B cell (primary cell): ENCODE measurements at regions not wholly inside any gene's neighbourhood (a gene's known extent, or its start where the extent isn't known, plus 50 kb on each side); places are given as distances from the start of the nearest gene placed in this dataset.

Experiments used
- ATAC-seq: fragments of 200-7000 bp; cut with Tn5 transposase; one replicate; pipeline ENCODE4 v1.10.0; 2021; ENCODE audit warnings: low read depth, mild to moderate bottlenecking, moderate number of reproducible peaks, moderate library complexity
- CTCF ChIA-PET: fragments of 350-600 bp; sonication (Branson Sonifier 250); formaldehyde crosslinking; loops from one replicate; lab custom pipeline; 2021; ENCODE audit warnings: antibody characterized with exemption, inconsistent platforms; lab: Charles Lee
- POLR2A ChIA-PET: fragments of 350-600 bp; sonication (Branson Sonifier 250); formaldehyde crosslinking; loops from one replicate; lab custom pipeline; 2021; ENCODE audit warnings: antibody characterized with exemption; lab: Charles Lee
- DNase-seq: peaks from one replicate; pipeline ENCODE4 v3.0.0; 2013
- H2AFZ ChIP-seq: 2 replicates; pipeline ENCODE4 v1.6.1; 2012; ENCODE audit warnings: mild to moderate bottlenecking, low read depth, low read length; ENCODE audit not compliant: insufficient read depth, poor library complexity, severe bottlenecking
- H3K27ac ChIP-seq, 2 donors: 1 replicate in 1 of 2; 2 replicates in 1 of 2; pipeline ENCODE4 v1.5.1; 2012 to 2013; ENCODE audit warnings: low read length in 2 of 2, mild to moderate bottlenecking in 2 of 2, moderate library complexity in 1 of 2
- H3K27me3 ChIP-seq, 4 experiments: fragments of 200-600 bp in 1 of 4; sonication (generic) in 1 of 4; replicated peaks in 1 of 4; 1 replicate in 2 of 4; 2 replicates in 2 of 4; pipeline versions ENCODE4 v1.6.1 to v1.7.0; 2013 to 2016; ENCODE audit warnings: low read length in 3 of 4, mild to moderate bottlenecking in 2 of 4, mixed read lengths in 1 of 4, moderate library complexity in 1 of 4; ENCODE audit not compliant: insufficient read depth in 4 of 4, control insufficient read depth in 3 of 4; ENCODE audit errors: control extremely low read depth in 1 of 4
- H3K36me3 ChIP-seq, 2 experiments: replicated peaks in 1 of 2; 1 replicate in 1 of 2; 2 replicates in 1 of 2; pipeline versions ENCODE4 v1.6.1 to v1.7.1; 2013; ENCODE audit warnings: low read length in 1 of 2; ENCODE audit not compliant: insufficient read depth in 2 of 2, control insufficient read depth in 1 of 2; ENCODE audit errors: control extremely low read depth in 1 of 2, extremely low read depth in 1 of 2
- H3K4me1 ChIP-seq, 2 donors: fragments of 200-600 bp in 1 of 2; sonication (generic) in 1 of 2; 1 replicate in 1 of 2; 2 replicates in 1 of 2; pipeline versions ENCODE4 v1.5.1 to v1.6.1; 2013 to 2017; ENCODE audit warnings: low read length in 2 of 2; ENCODE audit not compliant: control insufficient read depth in 2 of 2, insufficient read depth in 2 of 2
- H3K4me2 ChIP-seq: replicated peaks from 2 replicates; pipeline ENCODE3; 2012; ENCODE audit warnings: mild to moderate bottlenecking, low read depth, low read length; ENCODE audit not compliant: poor library complexity, severe bottlenecking
- H3K4me3 ChIP-seq, 5 experiments: fragments of 200-600 bp in 1 of 5; sonication (generic) in 1 of 5; 1 replicate in 3 of 5; 2 replicates in 2 of 5; pipeline versions ENCODE4 v1.5.1 to v1.7.0; 2011 to 2016; ENCODE audit warnings: low read length in 4 of 5, mild to moderate bottlenecking in 4 of 5, low read depth in 2 of 5, control low read depth in 1 of 5, moderate library complexity in 1 of 5; ENCODE audit not compliant: insufficient read depth in 1 of 5; ENCODE audit errors: control extremely low read depth in 1 of 5, extremely low read depth in 1 of 5
- H3K79me2 ChIP-seq: fragments of 200-600 bp; sonication (generic); one replicate; pipeline ENCODE4 v1.6.0; 2016; ENCODE audit warnings: low read length; ENCODE audit not compliant: control insufficient read depth, insufficient read depth
- H3K9ac ChIP-seq: fragments of 200-600 bp; sonication (generic); 2 replicates; pipeline ENCODE4 v1.6.1; 2017; ENCODE audit warnings: mild to moderate bottlenecking, low read length, moderate library complexity
- H3K9me3 ChIP-seq, 3 donors: one replicate each; pipeline versions ENCODE4 v1.6.1 to v1.7.1; 2013; ENCODE audit warnings: low read length in 2 of 3; ENCODE audit not compliant: control insufficient read depth in 2 of 3, insufficient read depth in 1 of 3; ENCODE audit errors: control extremely low read depth in 1 of 3
- H4K20me1 ChIP-seq: 2 replicates; pipeline ENCODE4 v1.6.0; 2012; ENCODE audit warnings: mild to moderate bottlenecking, low read length; ENCODE audit not compliant: insufficient read depth, control insufficient read depth, poor library complexity, severe bottlenecking
- H3K27ac Mint-ChIP-seq: one replicate; pipeline ENCODE4 v1.8.0; 2021; ENCODE audit warnings: mixed read lengths
- H3K27me3 Mint-ChIP-seq: one replicate; pipeline ENCODE4 v1.8.0; 2021; ENCODE audit warnings: mixed read lengths
- H3K4me1 Mint-ChIP-seq: one replicate; pipeline ENCODE4 v1.8.0; 2021; ENCODE audit warnings: mixed read lengths
- H3K4me3 Mint-ChIP-seq: one replicate; pipeline ENCODE4 v1.8.0; 2021; ENCODE audit warnings: mixed read lengths
- H3K9me3 Mint-ChIP-seq: one replicate; pipeline ENCODE4 v1.8.0; 2022; ENCODE audit warnings: mixed read lengths; ENCODE audit not compliant: insufficient read depth
- EZH2 ChIP-seq: IDR thresholded peaks from 2 replicates; pipeline ENCODE4 v1.6.1; 2012; ENCODE audit warnings: borderline replicate concordance, low read depth, mild to moderate bottlenecking, moderate library complexity, low read length; ENCODE audit not compliant: insufficient read depth, poor library complexity, severe bottlenecking
- WGBS: methylation state at CpG from one replicate; pipeline ENCODE4 v1.1.5; 2013; ENCODE audit warnings: missing lambda C conversion rate; ENCODE audit not compliant: insufficient coverage; 5-methylcytosine and 5-hydroxymethylcytosine counted together
- intact Hi-C: fragments of 100-400 bp; cut with micrococcal nuclease; formaldehyde crosslinking; loops from one replicate; pipeline ENCODE4 v1.10.0; 2022
- TF ChIP-seq, protein P1 (sequence below): fragments of 200-600 bp; IDR thresholded peaks from one replicate; pipeline ENCODE4 v1.8.0; 2022; ENCODE audit warnings: antibody characterized with exemption, mild to moderate bottlenecking

DNA sequence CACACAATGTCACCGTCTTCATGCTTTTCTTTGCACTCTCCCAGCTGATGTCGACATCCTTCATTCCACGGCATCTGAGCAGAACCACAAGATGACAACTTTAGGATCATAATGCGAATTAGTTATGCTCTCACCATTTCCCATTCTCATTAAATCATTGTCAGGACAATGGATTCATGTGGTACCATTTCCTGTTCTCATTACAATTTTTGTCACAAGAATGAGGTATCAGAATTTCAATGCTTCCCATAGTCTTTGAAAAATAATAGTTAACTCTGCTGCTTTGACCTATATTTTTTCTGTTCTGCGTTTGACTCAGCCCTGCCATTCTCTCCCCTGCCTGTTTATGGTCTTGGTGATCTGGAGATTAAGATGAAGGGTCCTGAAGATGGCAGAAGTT lies 175.7 kb upstream of the MDFIC2 start:
- ChIA-PET CTCF (no interaction called here), POLR2A (no interaction called here)
- H3K27ac ChIP-seq, result no peak overlapping the region
- no peak overlapping the region for H3K27ac Mint-ChIP-seq
- H3K4me3 ChIP-seq, result no peak overlapping the region
- DNase-seq (no peak), ATAC-seq (no peak)
- 80% methylated on average over 4 of the region's 5 CpGs for WGBS
- no peak overlapping the region for H3K9ac ChIP-seq
- H3K4me1 Mint-ChIP-seq, result no peaks in the 10 kb centered on the region
- H3K79me2 ChIP-seq, result no peaks in the 10 kb centered on the region
- H2AFZ ChIP-seq, result no peak overlapping the region
- H3K9me3 ChIP-seq, result no peaks in the 10 kb centered on the region
- no peaks in the 10 kb centered on the region for H3K9me3 Mint-ChIP-seq
- H3K4me1 ChIP-seq, result no peaks in the 10 kb centered on the region
- no peaks in the 10 kb centered on the region for H3K36me3 ChIP-seq
- no peak overlapping the region for H3K4me3 Mint-ChIP-seq
- intact Hi-C loops, result no loop called here
- H3K27me3 ChIP-seq, result no peaks in the 10 kb centered on the region
- no peaks in the 10 kb centered on the region for H4K20me1 ChIP-seq
- H3K4me2 ChIP-seq, result no peak overlapping the region
- TF ChIP-seq EZH2, result no peak
- TF ChIP-seq, protein P1, sequence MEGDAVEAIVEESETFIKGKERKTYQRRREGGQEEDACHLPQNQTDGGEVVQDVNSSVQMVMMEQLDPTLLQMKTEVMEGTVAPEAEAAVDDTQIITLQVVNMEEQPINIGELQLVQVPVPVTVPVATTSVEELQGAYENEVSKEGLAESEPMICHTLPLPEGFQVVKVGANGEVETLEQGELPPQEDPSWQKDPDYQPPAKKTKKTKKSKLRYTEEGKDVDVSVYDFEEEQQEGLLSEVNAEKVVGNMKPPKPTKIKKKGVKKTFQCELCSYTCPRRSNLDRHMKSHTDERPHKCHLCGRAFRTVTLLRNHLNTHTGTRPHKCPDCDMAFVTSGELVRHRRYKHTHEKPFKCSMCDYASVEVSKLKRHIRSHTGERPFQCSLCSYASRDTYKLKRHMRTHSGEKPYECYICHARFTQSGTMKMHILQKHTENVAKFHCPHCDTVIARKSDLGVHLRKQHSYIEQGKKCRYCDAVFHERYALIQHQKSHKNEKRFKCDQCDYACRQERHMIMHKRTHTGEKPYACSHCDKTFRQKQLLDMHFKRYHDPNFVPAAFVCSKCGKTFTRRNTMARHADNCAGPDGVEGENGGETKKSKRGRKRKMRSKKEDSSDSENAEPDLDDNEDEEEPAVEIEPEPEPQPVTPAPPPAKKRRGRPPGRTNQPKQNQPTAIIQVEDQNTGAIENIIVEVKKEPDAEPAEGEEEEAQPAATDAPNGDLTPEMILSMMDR, result no peak
- no peaks in the 10 kb centered on the region for H3K27me3 Mint-ChIP-seq

DNA sequence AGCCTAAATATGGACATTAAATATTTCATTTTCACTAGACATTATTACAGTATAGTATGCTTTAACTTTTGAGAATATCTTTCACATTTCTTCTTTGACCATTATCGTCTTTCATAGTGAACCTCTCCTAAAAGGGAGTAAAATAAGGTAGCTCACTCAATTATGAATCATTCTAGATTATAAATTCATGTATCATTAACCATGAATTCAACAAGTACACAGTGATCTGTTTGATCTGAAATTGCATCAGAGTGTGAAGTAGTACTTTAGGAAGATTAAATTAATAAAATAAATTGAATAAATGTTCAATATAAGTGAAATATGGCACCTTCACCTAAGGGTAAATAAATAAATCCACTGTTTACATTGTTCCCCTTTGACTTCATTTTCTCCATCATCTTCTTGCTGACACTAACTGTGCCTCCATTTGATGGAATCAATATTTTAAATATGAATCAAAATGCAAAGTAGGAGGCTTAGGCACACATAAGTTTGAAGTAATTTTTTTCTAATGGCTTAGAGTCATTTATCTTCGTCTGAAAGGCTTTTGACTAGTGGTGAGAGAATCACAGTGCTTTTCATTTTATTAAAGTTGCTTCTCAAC lies 174.1 kb upstream of the MDFIC2 start:
- no peak overlapping the region for H3K9ac ChIP-seq
- CTCF ChIA-PET, result no interaction called here
- Mint-ChIP-seq H3K9me3 (no peaks in the 10 kb centered on the region), H3K27me3 (peaks cover 4% of the 10 kb centered on the region), H3K4me1 (no peaks in the 10 kb centered on the region), H3K27ac (no peak overlapping the region), H3K4me3 (no peak overlapping the region)
- no peak overlapping the region for H3K4me2 ChIP-seq
- no CpG with 5 or more reads among the region's 2 CpGs for WGBS
- intact Hi-C loops, result no loop called here
- TF ChIP-seq, protein P1, result no peak
- TF ChIP-seq EZH2, result no peak
- H3K79me2 ChIP-seq, result no peaks in the 10 kb centered on the region
- H4K20me1 ChIP-seq, result no peaks in the 10 kb centered on the region
- no peaks in the 10 kb centered on the region for H3K4me1 ChIP-seq
- no peaks in the 10 kb centered on the region for H3K27me3 ChIP-seq
- H3K4me3 ChIP-seq, result no peak overlapping the region
- DNase-seq, result no peak
- H3K36me3 ChIP-seq, result no peaks in the 10 kb centered on the region
- ATAC-seq, result no peak
- H3K9me3 ChIP-seq, result no peaks in the 10 kb centered on the region
- H2AFZ ChIP-seq, result no peak overlapping the region
- POLR2A ChIA-PET, result no interaction called here
- no peak overlapping the region for H3K27ac ChIP-seq
